ENCODE measurements at regions not wholly inside any gene's neighbourhood (a gene's known extent, or its start where the extent isn't known, plus 50 kb on each side); places are given as distances from the start of the nearest gene placed in this dataset.

- Histone ChIP-seq H3K27me3 (replicated peaks; ENCODE audit: insufficient read depth) (no peaks in the 10 kb centered on the region), H3K4me3 (no peak overlapping the region), H3K36me3 (no peaks in the 10 kb centered on the region), H3K9me3 (no peaks in the 10 kb centered on the region), H3K4me1 (replicated peaks) (no peaks in the 10 kb centered on the region), H3K27ac (no peak overlapping the region)
- no peak for TF ChIP-seq POLR2AphosphoS5 (IDR thresholded peaks at IDR 0.05)
- TF ChIP-seq POLR2A (IDR thresholded peaks at IDR 0.05) = no peak
- no peak for TF ChIP-seq CTCF (IDR thresholded peaks at IDR 0.05)
- intact Hi-C loops (cut with DNase I) = no loop called here
- WGBS = 77% methylated on average over 4 of the region's 4 CpGs
- DNase-seq (ENCODE audit: low spot score) = no peak
These were observed 885.7 kb upstream of the KLHL29 start for GRCh38 chr2:22499082-22499839.

GRCh38 chr2:22500555-22500935 is 884.4 kb upstream of the KLHL29 start:
- 85% methylated on average over 1 of the region's 1 CpG for WGBS
- intact Hi-C loops (cut with DNase I) = no loop called here
- H3K27me3 ChIP-seq (replicated peaks; ENCODE audit: insufficient read depth) = no peaks in the 10 kb centered on the region
- no peaks in the 10 kb centered on the region for H3K4me1 ChIP-seq (replicated peaks)
- no peaks in the 10 kb centered on the region for H3K9me3 ChIP-seq
- no peaks in the 10 kb centered on the region for H3K36me3 ChIP-seq
- no peak overlapping the region for H3K27ac ChIP-seq
- H3K4me3 ChIP-seq = no peak overlapping the region
- no peak for DNase-seq (ENCODE audit: low spot score)
- TF ChIP-seq POLR2AphosphoS5 (IDR thresholded peaks at IDR 0.05) (no peak), POLR2A (IDR thresholded peaks at IDR 0.05) (no peak), CTCF (IDR thresholded peaks at IDR 0.05) (no peak)

GRCh38 chr2:22501851-22502250 is 883.1 kb upstream of the KLHL29 start:
- no peaks in the 10 kb centered on the region for H3K4me1 ChIP-seq (replicated peaks)
- no peaks in the 10 kb centered on the region for H3K36me3 ChIP-seq
- DNase-seq (ENCODE audit: low spot score) = no peak
- H3K4me3 ChIP-seq = no peak overlapping the region
- TF ChIP-seq POLR2A (IDR thresholded peaks at IDR 0.05) (no peak), CTCF (IDR thresholded peaks at IDR 0.05) (no peak)
- WGBS = 89% methylated on average over 2 of the region's 2 CpGs
- no peaks in the 10 kb centered on the region for H3K9me3 ChIP-seq
- H3K27me3 ChIP-seq (replicated peaks; ENCODE audit: insufficient read depth) = no peaks in the 10 kb centered on the region
- no peak overlapping the region for H3K27ac ChIP-seq
- intact Hi-C loops (cut with DNase I) = no loop called here

- no peak overlapping the region for H3K27ac ChIP-seq
- no peak for TF ChIP-seq POLR2A (IDR thresholded peaks at IDR 0.05)
- no peak for TF ChIP-seq POLR2AphosphoS5 (IDR thresholded peaks at IDR 0.05)
- TF ChIP-seq CTCF (IDR thresholded peaks at IDR 0.05) = no peak
- no peaks in the 10 kb centered on the region for H3K4me1 ChIP-seq (replicated peaks)
- 87% methylated on average over 4 of the region's 4 CpGs for WGBS
- intact Hi-C loops (cut with DNase I) = no loop called here
- H3K9me3 ChIP-seq = no peaks in the 10 kb centered on the region
- no peaks in the 10 kb centered on the region for H3K27me3 ChIP-seq (replicated peaks; ENCODE audit: insufficient read depth)
- DNase-seq (ENCODE audit: low spot score) = no peak
- no peaks in the 10 kb centered on the region for H3K36me3 ChIP-seq
- H3K4me3 ChIP-seq = no peak overlapping the region
These were observed 871.4 kb upstream of the KLHL29 start for GRCh38 chr2:22513563-22513962.

GRCh38 chr2:22517141-22517540 is 867.8 kb upstream of the KLHL29 start:
- Histone ChIP-seq H3K36me3 (no peaks in the 10 kb centered on the region), H3K27ac (no peak overlapping the region), H3K27me3 (replicated peaks; ENCODE audit: insufficient read depth) (no peaks in the 10 kb centered on the region), H3K4me3 (no peak overlapping the region), H3K4me1 (replicated peaks) (no peaks in the 10 kb centered on the region), H3K9me3 (no peaks in the 10 kb centered on the region)
- intact Hi-C loops (cut with DNase I) = no loop called here
- TF ChIP-seq POLR2AphosphoS5 (IDR thresholded peaks at IDR 0.05) (no peak), POLR2A (IDR thresholded peaks at IDR 0.05) (no peak), CTCF (IDR thresholded peaks at IDR 0.05) (no peak)
- WGBS = 27% methylated on average over 1 of the region's 1 CpG
- no peak for DNase-seq (ENCODE audit: low spot score)
